ENCODE measurements at regions not wholly inside any gene's neighbourhood (a gene's known extent, or its start where the extent isn't known, plus 50 kb on each side); places are given as distances from the start of the nearest gene placed in this dataset.

DNA sequence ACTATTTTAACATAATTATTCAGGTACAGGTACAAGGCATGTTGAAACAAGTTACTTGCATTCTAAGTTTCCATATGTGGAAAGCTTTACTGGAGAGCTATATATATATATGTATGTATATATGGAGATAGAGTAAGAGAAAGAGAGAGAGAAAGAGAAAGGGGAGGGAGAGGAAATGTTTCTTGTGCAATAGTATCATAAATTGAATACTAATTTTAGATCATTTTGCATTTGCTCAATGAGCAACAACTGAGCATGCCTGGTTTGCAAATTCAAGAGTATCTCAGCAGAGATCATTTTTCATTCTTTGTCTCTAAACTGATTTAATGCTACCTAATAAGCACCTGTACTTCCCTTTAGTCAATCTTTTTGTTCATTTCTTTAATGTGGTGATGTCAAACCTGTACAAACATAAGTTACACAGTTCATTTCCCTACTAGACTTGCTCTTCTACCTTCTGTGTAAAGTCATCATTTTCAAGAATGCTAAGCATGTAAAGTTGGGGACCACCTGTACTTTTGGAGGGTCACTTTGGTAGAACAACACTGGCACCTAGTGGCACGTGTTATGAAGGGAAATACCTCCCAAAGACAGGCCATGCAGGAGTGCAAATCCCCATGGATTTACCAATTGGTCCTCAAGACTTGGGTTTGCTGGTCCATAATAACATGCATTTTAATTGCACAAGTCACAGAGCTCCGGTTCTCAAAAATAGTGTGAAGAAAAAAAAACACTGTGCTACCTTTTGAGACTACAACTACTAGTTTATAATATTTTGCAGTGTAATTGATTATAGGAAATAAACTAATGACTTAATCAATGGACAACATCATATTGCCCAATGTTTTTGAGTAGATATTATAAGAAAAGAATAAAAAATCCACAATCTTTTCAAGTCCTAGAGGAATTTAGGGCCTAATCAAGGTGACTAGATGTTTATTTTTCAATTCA, 431.2 kb upstream of the IGFBP3 start:
- TF ChIP-seq GATA2 (IDR thresholded peaks at IDR 0.05; ENCODE audit: low read depth, low read length) (no peak), GATA3 (IDR thresholded peaks at IDR 0.05; ENCODE audit: low read depth, low read length) (no peak)

Measured in SH-SY5Y (cell line).